Middle frontal gyrus (tissue), 1 donor: ENCODE measurements at regions not wholly inside any gene's neighbourhood (a gene's known extent, or its start where the extent isn't known, plus 50 kb on each side); places are given as distances from the start of the nearest gene placed in this dataset.

Source experiments
- DNase-seq: peaks from one replicate; pipeline ENCODE4 v3.0.0-alpha.2; 2015; ENCODE audit warnings: low spot score; ENCODE audit errors: extremely low spot score

DNA sequence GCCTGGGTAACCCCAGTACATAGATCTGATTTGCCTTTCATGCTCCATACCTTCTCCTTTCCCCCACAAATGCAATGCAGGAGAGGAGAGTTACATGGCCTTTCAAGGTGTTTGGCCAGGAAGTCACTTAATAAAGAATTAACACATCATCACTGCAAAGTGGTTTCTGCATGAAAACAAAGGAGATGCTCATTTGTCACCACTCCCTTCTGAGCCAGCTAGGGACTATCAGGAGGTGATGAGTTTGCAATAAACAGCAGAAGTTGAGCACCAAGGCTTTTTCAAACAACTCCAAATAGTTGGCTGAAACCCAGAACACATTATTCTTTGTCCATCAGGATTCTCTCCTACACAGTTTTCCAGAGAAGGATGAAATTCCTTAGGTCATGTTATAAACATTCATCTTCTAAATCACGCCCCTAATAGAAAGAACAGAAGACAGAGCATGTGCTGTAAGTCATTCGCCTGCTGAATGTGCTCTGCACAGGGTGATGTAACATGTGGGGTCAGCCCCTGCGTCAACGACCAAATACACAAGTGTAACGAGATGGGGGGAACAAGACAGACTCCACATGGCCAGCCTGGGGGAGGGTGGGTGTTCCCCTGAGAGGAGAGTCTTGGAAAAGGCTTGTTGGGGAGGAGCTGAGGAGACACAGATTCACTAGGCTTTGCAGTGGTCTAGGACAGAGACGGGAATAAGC, 87.3 kb upstream of the RMDN2 start:
- no peak for DNase-seq

DNA sequence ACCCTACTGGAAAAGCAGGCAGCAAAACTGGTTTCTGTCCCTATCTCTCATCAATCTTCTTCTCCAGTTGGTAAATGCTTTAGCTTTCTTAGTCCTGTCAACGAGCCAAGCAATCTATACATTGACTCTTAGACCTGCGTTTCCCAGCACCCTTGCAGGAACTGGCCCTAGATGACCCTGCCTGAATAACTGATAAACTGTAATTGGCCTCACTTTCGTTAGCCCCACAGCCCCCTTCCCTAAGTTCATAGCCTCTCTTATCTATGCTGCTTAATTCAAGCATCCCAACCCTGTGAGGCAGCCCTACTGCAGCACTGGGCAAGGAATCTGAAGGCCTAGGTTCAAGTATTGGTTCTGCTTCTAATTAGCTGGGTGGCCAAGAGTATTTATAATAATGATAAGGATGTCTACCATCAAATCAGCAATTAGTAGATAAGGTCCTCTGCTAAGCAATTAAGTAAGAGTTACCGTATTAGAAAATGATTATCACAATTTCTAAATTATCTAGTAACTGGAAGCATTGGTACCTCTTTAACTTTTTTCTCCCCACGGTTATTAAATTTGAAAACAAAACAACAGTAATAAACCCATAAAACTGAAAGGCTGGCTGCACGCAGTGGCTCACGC, 86.4 kb upstream of the RMDN2 start:
- no peak for DNase-seq

DNA sequence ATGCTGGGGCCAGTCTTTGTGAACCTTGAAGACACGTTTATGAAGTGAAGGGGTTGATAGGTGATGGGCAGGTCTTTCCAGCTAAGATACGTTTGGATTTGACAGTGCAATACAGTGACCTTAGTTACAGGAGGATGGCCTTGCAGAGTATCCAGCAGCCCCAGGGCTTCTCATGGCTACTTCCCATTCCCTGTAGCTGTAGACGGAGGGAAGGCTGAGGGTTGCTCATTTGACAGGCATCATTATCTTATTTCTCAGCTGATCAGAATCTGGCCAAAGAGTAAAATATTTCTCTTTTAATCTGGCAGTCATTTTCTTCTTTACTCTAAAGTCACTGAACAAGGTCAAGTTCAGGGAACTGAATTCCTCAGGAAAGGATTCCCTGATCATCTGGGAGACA, 85.1 kb upstream of the RMDN2 start:
- no peak for DNase-seq

DNA sequence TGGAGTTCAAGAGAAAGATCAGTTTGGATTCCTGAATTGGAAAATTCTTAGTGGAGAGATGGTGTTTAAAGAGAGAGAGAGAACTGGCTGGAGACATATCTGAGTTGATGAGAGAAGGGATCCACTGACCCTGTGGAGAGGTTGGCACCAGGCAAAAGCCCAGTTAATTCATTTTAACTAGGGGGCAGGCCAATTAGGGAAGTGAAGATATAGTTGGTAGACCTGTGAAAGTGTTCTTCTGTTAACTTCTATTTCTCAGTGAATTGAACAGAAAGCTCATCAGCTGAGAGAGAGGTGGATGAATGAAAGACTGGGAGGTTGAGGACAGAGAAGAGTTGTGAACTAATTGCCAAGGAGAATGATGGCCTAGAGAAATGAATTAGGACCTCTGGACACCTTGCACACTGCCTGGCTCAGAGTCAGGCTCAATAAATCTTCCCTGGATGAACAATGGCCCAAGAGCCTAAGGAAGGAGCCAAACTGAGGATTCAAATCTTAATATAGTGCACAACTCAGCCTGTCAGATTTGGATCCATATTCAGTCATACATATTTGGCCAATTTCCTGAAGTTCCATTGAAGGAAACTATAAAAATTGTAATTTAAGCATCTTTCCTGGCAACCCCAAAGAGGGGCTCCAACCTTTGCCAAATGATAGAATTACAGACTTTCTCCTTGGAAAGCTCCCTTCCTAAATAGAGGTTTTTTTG, 82.2 kb upstream of the RMDN2 start:
- DNase-seq, result no peak

DNA sequence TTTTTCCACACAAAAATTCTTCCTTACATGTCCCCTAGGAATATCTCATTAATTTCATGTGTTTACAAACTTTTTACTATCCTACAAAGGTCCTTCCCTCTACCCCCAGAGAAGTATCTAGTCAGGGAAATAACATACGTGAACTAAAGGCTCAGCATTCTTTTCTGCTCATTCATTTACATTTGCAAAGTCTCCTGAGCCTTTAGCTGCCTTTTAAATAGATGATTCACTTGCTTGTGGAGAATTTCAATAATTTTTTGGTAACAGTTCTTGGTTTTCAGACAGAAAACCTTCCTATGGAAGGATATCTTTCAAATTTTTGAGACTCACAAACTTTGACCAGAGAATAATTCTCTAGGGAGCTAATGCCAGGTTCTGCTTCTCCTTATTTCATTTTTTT, 81.5 kb upstream of the RMDN2 start:
- no peak for DNase-seq

DNA sequence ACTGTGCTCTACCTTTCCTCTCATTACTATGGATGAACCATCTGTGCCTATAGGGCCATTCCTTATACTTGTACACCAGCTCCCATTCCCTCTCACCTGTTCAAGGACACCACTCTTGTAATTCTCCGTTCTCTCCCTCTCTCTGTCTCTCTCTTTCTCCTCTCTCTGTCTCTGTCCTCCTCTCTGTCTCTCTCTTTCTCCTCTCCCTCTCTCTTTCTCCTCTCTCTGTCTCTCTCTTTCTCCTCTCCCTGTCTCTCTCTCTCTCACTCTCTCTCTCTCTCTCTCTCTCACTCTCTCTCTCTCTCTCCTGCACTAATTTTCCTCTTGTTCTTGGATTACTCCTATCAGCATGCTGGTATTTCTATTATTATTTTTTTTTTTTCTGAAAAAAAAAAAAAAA, 78.9 kb upstream of the RMDN2 start:
- no peak for DNase-seq

DNA sequence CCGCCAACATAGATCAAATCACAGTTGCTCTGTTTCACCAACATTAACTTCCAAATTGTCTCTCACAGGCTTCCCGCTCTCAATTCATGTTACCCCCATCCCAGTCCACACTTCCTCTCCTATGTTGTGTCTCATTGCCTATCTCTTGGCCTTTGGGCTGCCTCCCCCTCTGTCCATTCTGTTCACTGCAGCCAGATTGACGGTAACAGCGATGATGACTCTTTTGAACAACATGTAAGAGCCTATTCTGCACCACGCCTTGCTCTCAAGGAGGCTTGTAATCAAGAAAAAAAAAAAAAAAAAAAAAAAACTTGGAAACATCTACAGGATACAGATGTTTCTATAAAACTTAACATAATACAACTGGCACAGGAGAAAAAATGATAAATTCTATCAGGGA, 77.3 kb upstream of the RMDN2 start:
- DNase-seq, result no peak

DNA sequence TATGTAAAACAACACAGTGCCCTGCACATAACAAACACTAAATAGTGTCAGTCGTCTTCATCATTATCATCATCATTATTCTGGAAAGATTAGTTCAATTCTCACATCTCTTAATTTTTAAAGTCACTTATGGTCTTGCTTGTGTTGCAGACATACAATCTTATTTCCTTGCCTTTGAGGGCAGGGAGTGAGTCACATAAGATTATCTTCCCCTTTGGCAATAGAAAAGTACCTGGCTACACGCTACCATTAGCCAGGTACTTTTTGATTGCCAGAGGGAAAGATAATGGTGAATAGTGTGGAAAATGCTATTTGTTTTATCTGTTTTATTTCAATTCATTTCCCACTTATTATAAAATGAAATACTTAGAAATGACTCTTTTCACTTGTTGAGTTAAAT, 76.6 kb upstream of the RMDN2 start:
- no peak for DNase-seq

DNA sequence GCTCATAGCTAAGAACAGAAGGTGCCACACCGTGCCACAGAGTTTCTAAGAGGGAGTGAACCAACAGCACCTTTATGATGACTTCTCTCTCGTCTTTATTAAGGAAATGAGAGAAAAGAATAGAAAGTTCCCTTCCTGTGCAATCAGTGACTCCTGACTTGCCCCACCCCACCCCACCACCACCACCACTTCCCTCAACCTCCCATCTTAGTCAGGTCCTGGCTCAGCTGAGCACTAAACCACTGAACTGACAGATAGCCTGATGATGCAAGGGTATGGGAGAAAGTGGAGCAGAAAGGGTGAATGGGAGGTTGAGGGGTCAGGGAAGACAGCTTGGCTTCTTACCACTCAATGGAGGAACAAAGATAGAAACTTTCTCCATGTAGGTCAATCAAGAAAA, 75.2 kb upstream of the RMDN2 start:
- DNase-seq, result no peak

DNA sequence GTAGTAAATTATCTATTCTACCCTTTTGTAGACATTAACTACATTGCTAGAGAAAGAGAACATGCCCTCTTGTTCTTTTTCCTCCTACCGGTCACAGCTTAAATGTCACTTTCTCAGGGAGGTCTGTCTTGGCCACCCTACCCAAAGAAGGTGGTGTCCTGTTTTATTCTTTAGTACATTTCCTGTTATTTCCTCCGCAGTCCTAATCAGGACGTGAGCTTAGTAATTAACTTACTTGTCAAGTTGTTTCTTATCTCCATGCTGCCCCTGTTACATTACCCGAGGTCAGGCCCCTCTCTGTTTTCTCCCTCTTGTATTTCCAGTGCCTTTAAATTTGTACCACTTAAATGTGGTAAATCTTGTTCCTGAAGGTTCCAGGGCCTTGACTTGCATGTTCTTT, 73.7 kb upstream of the RMDN2 start:
- no peak for DNase-seq

DNA sequence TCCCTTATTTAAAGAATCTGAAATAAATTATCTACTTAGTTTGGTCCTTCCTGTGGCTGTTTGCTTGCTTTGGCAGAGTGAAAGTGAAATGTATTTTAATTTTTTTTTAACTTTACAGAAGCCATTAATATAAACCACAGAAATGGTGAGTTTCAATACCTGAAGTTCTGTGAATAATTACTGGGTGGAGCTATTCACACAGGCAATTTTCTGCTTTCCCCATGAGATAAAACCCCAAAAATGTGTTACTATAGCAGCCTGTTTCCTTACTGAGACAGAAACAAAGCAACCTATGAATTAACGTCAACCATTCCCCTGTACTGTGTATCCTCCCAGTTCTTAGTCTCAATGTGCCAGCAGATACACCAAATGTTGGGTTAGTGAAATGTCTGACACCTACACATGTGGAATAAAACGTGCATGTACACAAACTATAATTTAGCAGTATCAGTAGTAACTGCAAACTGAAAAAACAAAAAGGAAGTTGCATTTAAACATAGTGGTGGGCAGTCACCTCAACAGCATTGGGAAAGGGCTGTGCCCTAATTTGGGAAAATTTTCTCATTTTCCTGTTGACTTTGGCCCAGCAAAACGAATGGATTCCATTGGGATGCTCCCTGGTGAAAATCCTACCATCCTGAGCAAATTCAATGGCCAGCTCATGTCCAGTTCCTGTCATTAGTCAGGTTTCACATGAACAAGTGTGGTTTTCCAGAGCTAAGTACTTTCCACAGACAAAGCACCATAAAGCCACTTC, 73.1 kb upstream of the RMDN2 start:
- no peak for DNase-seq

DNA sequence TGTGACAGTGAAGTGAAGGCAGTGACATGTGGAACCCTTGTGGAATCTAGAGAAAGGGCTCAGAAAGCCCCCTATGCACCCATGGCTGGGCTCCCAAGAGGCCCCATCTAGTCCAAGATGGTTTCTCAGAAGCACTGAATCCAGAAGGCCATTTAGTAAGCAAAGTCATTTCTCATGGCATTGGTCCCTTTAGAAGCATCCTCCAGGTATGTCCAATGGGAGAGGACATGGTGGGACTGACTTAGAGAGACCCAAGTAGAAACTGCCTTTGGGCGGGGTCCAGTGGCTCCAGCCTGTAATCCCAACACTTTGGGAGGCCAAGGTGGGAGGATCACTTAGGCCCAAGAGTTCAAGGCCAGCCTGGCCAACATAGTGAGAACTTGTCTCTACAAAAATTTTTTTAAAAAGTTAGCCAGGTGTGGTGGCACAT, 72.5 kb upstream of the RMDN2 start:
- DNase-seq, result no peak

DNA sequence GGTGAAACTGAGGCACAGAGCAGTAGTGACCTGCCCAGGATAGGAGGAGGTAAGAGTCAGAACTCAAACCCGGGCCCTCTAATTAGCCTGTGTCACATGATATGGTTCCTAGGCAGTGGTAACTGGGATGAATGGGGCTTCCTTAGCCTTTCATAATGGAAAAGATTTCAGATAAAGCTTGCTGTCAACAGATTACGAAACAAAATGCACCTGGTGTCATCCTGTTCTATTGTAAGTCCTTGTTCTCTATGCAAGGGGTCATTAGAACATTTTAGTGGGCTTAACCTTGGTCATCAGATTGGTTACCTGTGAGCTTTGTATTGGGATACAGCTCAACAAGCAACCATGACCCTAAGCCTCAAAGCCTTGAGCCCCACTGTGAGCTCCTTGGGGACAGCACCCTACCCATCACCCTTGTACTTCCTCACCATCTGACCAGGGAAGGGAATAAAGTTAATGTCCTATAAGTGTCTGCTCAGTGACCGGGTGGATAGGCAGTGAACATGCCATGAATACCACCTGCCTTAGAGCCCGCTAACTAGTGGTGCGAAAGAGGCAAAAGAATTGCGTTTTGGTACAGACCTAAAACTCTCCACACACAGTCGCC, 70.3 kb upstream of the RMDN2 start:
- DNase-seq, result no peak

DNA sequence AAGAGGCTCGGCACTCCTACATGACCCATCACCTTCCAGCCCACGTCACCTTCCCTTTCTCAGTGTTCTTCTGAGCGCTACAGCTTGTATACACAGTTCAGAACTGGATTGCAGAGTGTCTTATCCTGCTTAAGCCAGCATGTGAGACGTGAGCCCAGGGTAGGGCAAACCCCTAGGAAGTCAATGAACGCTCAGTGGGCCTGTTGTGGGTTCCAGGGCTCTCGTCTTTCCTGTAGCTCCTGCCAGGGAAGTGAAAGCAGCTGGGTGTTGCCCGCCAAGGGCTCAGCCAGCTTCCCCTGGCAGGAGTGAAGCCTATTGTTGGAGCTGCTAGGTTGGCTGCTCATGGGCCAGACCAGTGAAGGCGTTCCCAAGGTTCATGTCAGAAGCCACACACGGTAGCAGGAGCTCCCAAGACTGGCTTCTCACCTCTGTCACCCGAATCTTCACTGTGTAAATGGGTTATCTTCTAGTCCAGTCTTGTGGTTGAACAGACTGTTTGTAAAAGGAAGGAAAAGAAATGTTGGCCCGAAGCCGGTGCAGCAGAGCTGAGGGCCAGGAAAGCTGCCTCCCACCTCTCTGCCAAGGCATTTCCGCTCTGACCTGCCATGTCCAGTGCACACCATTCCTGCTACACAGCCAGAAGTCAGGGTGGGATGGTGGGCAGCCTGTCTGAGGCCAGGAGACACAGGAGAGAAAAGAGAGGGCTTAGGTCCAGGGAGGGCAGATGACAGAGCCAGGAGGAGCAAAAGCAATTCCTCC, 69.6 kb upstream of the RMDN2 start:
- DNase-seq, result no peak

DNA sequence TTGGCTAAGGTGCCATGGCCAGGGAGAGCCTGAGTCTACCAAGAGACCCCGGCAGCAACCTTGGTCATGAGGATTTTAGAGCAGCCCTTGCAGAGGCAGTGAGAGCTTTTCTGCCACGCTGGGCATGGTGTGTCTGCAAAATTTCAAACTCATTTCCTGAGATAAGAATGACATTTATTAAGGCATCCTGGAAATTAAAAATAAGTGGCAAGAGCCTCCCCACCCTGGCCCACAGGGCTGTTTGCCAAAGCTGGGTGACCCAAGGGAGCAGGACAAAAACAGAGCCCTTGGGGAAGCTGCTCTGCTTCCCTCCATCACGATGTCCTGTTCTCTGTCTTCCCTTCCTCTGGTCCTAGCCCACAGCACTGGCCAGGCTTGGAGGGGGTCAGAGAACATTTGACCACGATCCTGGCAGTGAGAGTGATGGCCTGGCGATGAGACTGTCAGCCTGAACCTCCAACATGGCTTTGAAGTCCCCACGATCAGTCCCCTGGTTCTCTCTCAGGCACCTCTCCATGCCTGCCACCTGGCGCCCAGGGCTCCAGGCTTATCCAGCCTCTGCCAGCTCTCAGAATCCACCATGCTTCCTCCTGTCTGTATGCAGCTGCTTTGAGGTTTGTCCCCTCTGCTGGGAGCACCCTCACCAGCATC, 68.9 kb upstream of the RMDN2 start:
- DNase-seq, result no peak

DNA sequence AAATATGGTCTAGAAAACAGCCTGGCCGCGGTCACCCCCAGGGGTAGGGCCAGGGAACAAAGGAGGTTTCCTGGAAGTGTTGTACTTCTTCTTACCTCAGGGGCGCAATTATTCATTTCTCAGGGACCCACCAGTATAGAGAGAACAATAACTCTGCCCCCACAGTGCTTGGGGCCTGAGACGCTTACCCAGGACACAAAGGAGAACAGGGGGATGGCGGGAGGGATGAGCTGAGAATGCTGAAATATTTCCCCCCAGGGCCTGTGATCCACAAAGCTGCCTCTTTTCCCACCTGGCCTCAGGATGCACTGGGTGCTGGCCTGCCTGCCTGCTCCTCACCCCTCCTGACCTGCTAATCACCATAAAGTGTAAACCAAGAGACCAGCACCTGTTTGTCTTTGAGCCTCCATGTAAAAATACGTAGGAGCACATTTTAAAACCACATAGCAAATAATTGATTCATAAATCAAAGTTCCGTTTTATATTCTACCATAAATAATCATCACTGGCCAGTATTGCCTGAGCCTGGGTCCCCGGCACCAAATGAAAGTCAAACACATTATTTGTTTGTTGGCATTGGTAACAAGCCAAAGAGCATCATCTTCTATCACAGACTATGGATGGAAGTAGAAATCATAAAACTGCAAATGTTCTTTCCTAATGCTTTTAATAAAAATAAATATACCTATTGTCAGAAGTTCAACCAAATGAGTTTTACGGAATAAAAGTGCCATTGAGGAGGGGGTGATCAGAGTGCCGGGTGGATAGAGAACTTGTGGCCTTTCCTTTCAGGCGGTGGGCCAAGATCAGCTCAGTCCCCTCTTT, 67.3 kb upstream of the RMDN2 start:
- DNase-seq, result no peak

DNA sequence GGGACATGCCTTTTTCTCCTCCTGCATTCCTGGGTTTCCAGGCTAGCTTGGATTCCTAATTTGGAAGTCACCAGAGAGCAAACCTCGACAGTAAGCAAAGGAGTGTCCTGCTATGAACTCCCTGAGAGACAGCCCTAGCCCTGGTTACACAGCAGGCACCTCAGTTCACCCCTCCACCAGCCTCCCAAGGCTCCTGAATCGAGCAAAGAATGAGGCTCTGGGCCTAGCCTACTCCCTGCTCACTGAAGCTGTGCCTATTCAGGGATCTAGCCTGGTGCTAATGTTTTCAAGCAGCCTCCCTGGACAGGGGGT, 66.7 kb upstream of the RMDN2 start:
- DNase-seq, result no peak

DNA sequence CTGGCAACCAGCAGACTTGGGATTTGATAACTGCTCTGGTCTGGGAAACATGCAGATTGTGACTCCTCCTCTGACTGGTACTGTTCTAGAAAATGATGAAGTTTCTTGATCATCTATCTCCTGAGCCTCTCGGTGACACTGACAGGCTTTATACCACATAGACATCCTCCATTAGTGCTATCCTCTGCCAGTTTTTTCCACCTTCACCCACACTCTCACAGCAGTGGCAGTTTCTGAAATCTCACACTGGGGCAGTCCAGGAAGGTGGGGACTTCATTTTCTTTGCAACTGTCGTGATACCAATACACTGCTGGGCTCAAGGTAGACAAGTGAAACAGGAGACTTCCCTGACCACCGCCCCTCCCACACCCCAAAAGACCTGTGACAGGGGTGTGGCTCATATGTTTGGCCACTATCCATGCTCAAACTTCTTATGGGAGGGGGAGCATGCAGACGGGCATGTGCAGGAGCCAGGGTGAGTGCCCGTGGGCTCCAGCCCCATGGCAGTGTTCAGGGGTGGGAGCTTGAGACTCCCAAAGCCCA, 66.3 kb upstream of the RMDN2 start:
- DNase-seq, result no peak

DNA sequence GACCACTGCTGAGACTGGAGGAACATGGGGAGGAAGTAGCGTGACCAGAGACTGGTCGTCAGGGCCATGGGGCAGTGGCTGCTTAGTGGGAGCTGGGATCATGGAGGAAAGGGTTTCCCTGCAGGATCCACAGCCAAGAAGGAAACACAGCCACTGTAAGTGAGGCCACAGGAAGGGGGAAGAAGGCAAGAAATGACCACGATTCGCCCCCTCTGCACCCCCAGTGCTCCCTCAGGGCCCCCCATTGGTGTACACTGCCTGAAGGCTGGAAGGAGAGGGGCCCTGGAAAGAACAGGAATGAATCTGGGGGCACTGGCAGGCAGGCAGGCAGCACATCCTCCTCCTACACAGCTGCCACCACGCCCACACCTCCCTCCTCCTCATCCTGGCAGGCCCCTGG, 62.5 kb upstream of the RMDN2 start:
- no peak for DNase-seq
